HPDE6-E6E7 (cell line): ENCODE measurements at regions not wholly inside any gene's neighbourhood (a gene's known extent, or its start where the extent isn't known, plus 50 kb on each side); places are given as distances from the start of the nearest gene placed in this dataset.

Experiments used
- DNase-seq: peaks from one replicate; pipeline ENCODE4 v3.0.0; 2011; ENCODE audit warnings: missing footprints; ENCODE audit errors: extremely low spot score

GRCh38 chr3:74507691-74508090, 106.8 kb downstream of the CNTN3 start:
- DNase-seq, result no peak

- no peak for DNase-seq
These were observed 108.2 kb downstream of the CNTN3 start for GRCh38 chr3:74506246-74506645.

GRCh38 chr3:74501007-74501406, 113.5 kb downstream of the CNTN3 start:
- DNase-seq, result no peak

GRCh38 chr3:74500257-74500656, 114.2 kb downstream of the CNTN3 start:
- DNase-seq, result no peak

- no peak for DNase-seq
These were observed 122.6 kb downstream of the CNTN3 start for GRCh38 chr3:74491874-74492273.

GRCh38 chr3:74489050-74489792, 125.2 kb downstream of the CNTN3 start:
- DNase-seq, result no peak

- no peak for DNase-seq
These were observed 134.5 kb downstream of the CNTN3 start for GRCh38 chr3:74479915-74480314.

GRCh38 chr3:74470313-74470712, 144.1 kb downstream of the CNTN3 start:
- no peak for DNase-seq

- DNase-seq, result no peak
These were observed 144.7 kb downstream of the CNTN3 start for GRCh38 chr3:74469713-74470112.

GRCh38 chr3:74469151-74469550, 145.3 kb downstream of the CNTN3 start:
- no peak for DNase-seq

- no peak for DNase-seq
These were observed 148.6 kb downstream of the CNTN3 start for GRCh38 chr3:74465715-74466410.

- DNase-seq, result peak; percentile 0
These were observed 150.9 kb downstream of the CNTN3 start for GRCh38 chr3:74463515-74463914.

- DNase-seq, result no peak
These were observed 158.3 kb downstream of the CNTN3 start for GRCh38 chr3:74456166-74456565.

- no peak for DNase-seq
These were observed 167.2 kb downstream of the CNTN3 start for GRCh38 chr3:74447221-74447620.

- no peak for DNase-seq
These were observed 168.9 kb downstream of the CNTN3 start for GRCh38 chr3:74445541-74445940.

GRCh38 chr3:74443102-74443501, 171.4 kb downstream of the CNTN3 start:
- DNase-seq, result peak; percentile 47

GRCh38 chr3:74442683-74443082, 171.8 kb downstream of the CNTN3 start:
- DNase-seq, result no peak

- DNase-seq, result no peak
These were observed 172.4 kb downstream of the CNTN3 start for GRCh38 chr3:74442068-74442467.

- no peak for DNase-seq
These were observed 178.3 kb downstream of the CNTN3 start for GRCh38 chr3:74436184-74436583.

- DNase-seq, result no peak
These were observed 178.8 kb downstream of the CNTN3 start for GRCh38 chr3:74435631-74436030.

GRCh38 chr3:74434406-74434805, 180.1 kb downstream of the CNTN3 start:
- DNase-seq, result no peak

- DNase-seq, result no peak
These were observed 187.9 kb downstream of the CNTN3 start for GRCh38 chr3:74426571-74426970.

GRCh38 chr3:74423867-74424266, 190.6 kb downstream of the CNTN3 start:
- no peak for DNase-seq
